ENCODE measurements at regions not wholly inside any gene's neighbourhood (a gene's known extent, or its start where the extent isn't known, plus 50 kb on each side); places are given as distances from the start of the nearest gene placed in this dataset.
"Not testable (repeated sequence)": the region's sequence is repeated elsewhere in the genome, so short reads cannot be mapped to it uniquely, and the experiment has no call there.

DNA sequence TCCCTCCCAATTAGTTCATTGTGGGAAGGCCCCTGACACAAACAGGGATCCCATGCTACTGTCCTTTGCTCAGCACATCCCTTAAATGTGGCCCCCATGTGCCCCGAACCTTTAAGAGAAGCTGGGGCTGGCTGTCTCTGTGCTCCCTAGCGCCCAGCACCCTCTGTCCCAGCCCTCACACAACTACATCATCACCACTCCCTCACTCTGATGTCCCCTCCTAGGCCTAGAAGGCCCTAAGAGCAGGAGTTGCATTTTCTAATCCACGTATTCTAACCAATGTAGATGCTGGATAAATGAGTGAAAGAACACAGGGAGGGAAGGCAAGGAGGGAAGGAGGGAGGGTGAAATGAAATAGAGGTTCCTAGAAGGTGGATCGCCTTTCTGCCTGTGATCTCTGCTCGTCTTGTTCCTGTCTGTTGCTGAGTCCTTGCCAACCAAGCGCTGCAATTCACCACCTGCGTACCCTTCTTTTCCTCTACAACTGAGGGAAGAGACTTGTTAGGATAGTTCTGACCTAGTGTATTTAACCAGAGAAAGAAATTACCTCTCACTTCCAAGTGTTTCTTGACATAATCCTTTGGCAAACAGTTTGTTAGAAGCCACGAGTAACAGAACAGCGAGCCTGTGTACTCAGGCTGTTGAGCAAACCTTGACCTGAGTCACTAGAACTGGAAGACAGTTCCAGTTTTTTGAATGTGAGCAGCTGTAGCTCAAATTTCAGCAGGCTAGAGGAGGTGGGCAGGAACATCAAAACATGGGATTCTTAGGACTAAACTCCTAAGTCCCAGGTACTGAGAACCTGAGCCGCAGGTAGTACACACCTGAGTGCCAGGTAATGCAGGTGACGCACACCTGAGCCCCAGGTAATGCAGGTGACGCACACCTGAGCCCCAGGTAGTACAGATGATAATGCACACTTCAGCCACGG lies 181.5 kb upstream of the ID2 start:
- no peak for DNase-seq

GRCh38 chr2:8501061-8501720 lies 180.7 kb upstream of the ID2 start:
- no peak for DNase-seq

DNA sequence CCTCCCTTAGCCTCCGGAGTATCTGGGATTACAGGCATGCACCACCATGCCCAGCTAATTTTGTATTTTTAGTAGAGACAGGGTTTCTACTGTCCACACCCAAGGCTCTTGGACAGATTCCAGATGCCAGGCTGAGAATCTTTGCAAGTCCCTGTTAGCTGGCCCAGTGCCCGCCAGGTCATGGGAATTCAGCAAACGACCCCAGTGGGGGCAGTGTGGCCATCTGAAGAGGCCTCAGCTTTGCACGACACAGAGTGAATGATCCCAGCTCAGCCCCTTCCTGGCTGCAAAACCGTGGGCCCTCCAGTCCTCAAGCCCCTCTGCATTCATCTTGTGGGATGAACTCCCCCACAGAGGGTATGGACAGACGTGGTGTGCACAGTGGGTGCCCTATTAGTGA lies 179.5 kb upstream of the ID2 start:
- no peak for DNase-seq

DNA sequence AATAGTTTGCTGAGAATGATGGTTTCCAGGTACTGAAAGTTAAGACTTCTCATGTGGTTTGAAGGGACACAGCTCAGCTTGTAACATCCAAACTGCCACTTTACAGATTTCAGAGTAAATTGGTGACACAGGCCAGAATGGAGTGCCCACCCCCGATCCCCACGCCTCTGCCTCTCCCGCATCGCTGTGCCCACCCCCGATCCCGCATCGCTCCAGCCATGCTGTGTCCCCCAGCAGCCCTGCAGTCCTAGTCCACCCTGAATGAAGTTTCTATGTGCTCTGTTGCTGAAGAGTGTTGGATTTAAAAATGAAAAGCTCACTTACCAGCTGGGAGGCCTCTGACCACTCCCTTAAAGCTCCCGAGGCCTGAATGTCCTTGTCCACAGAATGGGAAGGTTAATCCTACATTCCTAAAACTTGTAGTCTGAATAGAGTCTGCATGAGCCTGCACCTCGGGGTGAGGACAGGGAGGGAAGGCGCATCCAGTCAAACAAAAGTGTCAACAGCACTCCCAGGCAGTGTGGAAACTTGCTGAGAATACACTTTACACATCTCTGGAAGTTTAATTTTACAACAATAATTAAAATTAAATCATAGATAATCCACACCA lies 176.4 kb upstream of the ID2 start:
- no peak for DNase-seq

GRCh38 chr2:8506746-8507145 lies 175.1 kb upstream of the ID2 start:
- no peak for DNase-seq

DNA sequence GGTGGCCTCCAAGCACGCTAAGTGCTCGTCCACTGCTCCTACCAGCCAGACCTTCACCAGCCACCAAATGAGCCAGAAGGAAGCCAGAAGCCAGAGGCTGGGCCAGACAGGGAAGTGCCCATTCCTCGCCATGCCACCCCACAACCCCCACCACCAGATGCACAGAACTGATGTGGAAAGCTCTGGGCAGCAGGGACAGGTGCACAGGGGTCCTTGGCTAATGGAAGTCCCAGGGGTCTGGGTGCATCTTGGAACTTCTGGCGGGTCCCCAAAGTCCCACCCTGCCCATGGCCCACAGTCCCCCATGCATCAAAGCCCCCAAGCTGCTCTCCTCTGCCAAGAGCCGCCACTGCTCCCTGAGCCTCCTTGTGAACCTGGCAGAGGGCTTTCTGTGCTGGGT lies 173.1 kb upstream of the ID2 start:
- no peak for DNase-seq

DNA sequence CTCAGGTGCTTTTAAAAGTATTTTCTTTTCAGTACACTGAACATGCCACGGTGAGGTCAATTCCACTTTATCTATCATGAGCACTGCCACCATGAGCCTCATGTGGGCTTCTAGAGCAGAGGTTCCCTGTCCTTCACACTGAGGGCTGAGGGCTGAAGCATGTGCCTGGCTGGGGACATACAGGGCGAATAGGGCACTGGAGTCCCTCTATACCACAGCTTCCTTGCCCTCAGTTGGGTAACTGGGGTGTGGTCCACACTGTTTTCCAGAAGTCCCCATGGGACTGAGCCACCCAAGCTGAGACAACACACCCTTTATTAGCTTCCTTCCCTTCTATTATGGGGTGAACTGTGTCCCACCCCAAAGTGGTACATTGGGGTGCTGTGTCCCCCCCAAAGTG lies 172.2 kb upstream of the ID2 start:
- no peak for DNase-seq

- DNase-seq = not testable (repeated sequence)
These were observed 171.8 kb upstream of the ID2 start for GRCh38 chr2:8510055-8510454.

GRCh38 chr2:8510519-8510918 lies 171.3 kb upstream of the ID2 start:
- no peak for DNase-seq

DNA sequence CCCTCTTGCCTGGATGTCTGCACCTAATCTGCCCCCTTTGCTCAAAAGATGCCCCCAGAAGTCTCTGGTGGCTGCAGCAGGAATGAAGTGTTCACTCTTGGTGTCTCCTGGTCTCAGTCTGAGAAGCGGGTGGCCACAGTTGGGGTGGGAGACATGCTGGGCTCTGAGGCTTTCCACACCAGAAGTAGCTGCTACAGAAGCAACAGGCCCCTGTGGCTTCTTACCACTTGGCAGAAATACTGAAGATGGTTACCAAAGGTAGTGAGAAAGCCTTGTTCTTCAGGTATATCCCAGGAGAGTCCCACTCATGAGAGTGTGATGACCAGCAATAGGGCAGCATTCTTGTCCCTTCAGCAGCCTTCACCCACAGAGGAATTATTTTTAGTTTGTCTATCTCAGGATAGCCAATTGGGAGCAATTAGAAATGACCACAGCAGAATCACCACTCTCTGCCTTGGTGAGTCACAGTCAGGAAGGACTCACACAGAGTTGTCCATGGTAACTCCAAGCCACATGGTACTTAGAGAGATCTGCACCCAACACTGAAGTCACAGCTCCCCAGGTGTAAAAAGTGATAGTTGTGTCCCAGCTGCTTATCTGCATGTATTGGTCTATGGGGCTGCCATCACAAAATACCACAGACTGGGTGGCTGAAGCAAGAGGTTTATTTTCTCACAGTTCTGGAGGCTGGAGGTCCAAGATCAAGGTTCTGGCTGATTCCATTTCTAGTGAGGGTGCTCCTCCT lies 169.8 kb upstream of the ID2 start:
- DNase-seq = no peak

DNA sequence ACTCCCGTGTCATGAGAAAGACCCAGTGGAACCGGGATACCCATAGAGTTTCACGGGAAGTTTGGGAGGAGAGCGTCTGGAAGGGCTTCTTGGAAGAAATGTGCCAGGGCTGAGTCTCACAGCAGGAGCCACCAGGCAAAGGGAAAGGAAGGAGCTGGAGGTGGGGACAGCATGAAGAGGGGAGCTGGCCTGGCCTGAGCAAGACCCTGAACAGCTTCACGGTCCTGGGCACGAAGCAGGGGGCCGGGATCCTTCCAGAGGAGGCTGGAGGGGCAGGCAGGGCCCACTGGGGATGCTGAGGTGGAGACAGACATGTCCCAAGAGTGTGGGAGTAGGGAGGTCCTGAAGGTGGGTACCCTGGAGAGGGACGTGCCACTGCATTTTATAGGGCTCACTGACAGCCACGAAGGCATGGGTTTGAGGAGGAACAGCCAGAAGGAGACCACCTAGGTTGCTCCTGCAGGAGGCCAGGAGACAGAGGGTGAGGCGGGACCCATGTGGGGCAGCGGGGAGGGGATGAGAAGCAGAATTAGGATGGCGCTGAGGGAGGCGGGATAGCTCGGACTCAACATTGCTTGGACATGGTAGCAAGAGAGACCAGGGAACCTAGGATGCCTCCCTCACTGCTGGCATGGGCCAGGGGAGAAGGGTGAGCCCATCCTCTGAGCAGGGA lies 168.1 kb upstream of the ID2 start:
- no peak for DNase-seq

DNA sequence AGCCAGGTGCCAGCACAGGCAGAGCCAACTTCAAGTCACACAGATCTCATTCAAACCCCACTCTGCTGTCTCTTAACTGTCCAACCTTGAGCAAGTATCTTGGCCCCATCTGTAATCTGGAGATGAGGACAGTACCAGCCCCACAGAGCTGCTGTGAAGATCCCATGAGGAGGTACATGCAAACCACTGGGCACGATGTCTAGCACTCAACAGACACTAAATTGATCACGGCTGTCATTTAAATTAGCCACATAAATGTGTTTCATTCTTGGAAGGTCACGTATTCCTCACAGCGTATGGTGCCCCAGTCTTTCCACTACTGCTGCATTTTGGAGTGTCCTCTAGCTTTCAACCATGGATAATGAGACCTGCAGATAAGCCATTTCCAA lies 167.6 kb upstream of the ID2 start:
- no peak for DNase-seq

DNA sequence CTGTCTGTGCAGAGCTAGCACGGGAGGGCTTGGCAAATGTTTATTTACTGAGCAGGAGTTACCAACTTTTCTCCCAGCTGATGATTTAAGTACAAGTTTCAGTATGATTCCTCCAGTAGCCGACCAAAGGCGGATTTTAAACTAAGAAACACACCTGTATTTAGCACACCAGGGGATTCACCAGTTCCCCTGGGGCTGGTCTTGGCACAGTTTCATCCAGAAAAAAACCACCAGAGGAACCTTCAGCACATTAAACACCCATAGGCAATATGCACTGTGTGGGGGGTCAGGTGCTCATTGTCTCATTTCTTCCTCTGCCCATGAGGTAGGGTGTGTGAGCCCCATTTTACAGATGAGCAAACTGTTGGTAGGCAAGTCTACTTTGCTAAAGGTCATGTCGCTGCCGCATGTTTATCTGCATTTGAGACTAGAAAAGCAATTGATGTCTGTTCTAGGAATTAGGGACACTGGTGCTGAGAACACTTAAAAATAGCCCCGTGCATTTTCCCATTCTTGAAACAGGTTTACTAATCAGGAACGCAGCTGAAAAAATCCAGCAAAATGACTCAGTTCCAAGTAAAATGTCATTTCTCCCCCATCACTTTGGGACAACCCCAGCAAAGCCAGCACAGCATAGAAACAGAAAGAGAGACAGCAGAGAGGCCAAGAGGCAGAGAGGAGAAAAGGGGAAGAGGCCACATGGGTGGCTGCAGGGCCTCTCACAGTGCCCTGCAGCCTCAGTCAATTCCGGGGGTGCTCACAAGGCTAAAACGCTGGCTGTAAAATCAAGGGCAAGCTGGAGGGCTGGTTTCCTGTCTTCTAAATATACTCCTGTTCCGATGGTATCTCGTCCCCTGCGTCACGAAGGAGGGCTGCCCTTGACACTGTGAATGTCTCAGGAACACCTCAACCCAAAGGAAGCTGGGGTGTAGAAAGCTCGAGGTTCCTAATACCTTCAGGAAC lies 166.8 kb upstream of the ID2 start:
- DNase-seq = no peak

GRCh38 chr2:8515864-8516533 lies 165.9 kb upstream of the ID2 start:
- no peak for DNase-seq

DNA sequence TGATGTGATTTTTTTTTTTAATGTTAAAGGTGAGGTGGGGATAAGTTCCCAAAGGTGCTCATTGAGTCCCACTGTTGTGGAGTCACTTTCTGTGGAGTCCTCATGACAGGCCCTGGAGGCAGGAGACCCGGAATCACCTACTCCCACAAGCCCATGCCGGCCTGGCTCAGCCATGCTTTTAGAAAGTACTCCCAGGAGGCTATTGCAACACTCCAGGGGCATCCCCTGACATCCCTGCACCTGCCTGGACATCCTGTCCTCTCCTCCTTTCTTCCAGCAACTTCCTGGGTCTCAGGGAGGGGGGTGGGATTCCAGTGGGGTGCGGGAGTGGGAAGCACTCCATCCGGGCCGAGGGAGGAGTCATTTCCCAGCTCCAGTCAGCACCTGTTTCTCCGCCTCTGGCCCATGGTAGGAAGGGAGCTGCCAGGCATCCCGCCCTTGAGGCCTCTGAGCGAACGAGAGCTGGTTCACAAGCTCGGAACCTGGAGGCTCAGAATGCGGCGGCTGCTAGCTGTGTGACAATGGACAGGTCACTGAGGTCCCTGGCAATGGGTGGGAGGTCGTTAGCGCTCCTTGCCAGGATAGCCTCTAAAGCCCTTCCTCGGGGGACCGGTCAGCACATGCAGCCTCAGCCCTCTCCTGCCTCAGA lies 163.9 kb upstream of the ID2 start:
- DNase-seq = no peak

- no peak for DNase-seq
These were observed 162.7 kb upstream of the ID2 start for GRCh38 chr2:8518979-8519668.

DNA sequence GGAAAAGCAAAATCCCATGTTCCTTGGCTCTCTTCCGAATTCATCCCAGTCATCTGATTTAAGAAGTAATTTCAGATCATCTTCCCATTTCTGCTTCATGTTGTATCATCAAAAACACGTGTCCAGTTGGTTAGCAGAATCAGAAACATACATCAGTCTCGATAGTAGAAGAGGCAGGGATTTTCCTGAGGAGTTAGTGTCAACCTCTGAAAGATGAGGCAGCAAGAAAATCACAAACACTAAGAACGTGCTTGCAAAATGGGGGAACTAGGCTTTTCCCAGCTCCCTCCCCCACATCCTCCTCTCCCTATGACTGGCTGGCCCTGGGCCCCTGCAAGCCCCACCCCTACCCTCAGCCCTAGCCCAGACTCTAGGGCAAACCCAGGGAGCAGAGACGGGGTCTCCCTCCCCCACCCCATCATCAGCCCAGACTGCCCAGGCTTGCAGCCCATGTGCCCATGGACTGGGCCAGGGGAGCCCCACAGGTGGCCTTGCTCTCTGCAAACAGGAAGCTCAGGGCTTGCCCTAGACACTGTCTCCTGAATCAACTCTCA lies 161.0 kb upstream of the ID2 start:
- no peak for DNase-seq

GRCh38 chr2:8522687-8523086 lies 159.2 kb upstream of the ID2 start:
- DNase-seq = no peak

- DNase-seq = no peak
These were observed 157.5 kb upstream of the ID2 start for GRCh38 chr2:8524388-8524787.
